Peyer's patch (tissue), 4 donors: ENCODE measurements at regions not wholly inside any gene's neighbourhood (a gene's known extent, or its start where the extent isn't known, plus 50 kb on each side); places are given as distances from the start of the nearest gene placed in this dataset.
"Not testable (repeated sequence)": the region's sequence is repeated elsewhere in the genome, so short reads cannot be mapped to it uniquely, and the experiment has no call there.

ENCODE experiments used
- CTCF ChIP-seq, 6 experiments: fragments of 450-650 bp in 4 of 6; fragments of 200-600 bp in 2 of 6; sonication (generic) in 1 of 6; IDR thresholded peaks; one replicate each; pipeline ENCODE4 v1.5.1; 2017 to 2019; ENCODE audit warnings: antibody characterized with exemption in 6 of 6, mild to moderate bottlenecking in 3 of 6, moderate library complexity in 1 of 6
- POLR2A ChIP-seq, 2 donors: fragments of 450-650 bp; IDR thresholded peaks; one replicate each; pipeline ENCODE4 v1.5.1; 2017; ENCODE audit warnings: antibody characterized with exemption in 2 of 2, mild to moderate bottlenecking in 2 of 2, moderate library complexity in 2 of 2

- not testable (repeated sequence) for TF ChIP-seq CTCF, POLR2A (IDR thresholded peaks at IDR 0.05)
Observed at GRCh38 chr6:8619408-8619807, 184.1 kb upstream of the SLC35B3 start.
